ENCODE measurements at regions not wholly inside any gene's neighbourhood (a gene's known extent, or its start where the extent isn't known, plus 50 kb on each side); places are given as distances from the start of the nearest gene placed in this dataset.

- DNase-seq (ENCODE audit: low spot score) = no peak
Observed at GRCh38 chr9:135220601-135221575, 133.4 kb downstream of the OLFM1 start.

DNA sequence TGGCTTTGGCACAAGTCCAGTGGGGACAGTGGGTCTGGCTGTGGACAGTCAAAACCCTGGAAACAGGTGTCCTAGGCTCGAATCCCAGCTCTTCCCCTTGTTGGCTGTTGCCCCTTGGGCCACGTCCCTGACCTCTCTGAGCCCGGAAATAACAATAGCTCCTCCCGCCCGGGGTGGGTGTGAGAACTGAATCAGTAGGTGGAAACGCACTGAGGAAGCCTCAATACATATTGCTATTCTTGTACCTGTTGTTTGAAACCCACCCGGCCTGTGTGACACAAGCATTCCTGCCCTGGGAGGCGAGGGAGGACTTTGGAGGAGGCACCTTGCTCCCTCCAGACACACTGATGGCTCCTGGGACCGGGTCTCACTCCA lies 134.1 kb downstream of the OLFM1 start:
- DNase-seq (ENCODE audit: low spot score) = no peak

- DNase-seq (ENCODE audit: low spot score) = no peak
Observed at GRCh38 chr9:135221951-135222631, 134.6 kb downstream of the OLFM1 start.

DNA sequence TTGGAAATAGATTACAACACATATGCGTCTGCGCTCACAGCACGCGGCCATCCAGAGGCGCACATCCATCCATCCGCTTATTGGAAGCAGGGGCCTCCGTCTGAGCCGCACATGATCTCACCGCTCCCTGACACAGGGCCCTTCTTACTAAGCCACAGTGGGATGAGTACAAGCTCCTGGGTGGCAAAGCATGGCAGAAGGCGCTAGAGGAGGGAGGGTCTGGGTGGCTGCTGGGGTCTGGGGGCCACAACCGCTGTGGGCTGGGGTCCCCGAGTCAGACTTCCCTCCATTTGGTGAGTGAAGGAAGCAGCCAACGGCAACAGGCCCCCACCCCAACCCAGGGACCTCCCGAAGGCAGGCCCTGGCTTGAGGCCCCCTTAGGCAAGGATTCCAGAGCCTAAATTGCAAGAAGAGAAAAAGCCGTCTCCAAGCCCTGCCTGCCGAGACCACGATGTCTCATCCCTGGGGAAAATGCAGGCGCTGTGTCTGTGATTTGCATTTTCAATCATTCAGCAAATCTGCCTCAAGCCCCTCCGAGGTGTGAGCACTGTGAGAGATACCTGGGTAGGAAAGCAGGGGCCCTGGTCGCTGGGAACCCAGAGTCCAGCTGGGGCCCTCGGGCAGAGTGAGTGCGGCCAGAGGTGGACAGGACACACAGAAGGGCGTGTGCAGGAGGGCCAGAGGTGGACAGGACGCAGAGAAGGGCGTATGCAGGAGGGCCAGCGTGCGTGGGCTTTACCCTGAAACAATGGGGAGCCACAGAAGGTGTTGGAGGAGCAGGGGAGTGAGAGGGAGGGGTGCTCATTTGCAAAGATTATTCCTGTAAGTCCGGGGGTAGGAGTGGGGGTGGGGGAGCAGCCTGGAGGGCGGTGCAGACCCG lies 135.7 kb downstream of the OLFM1 start:
- no peak for DNase-seq (ENCODE audit: low spot score)

GRCh38 chr9:135223831-135224230 lies 136.4 kb downstream of the OLFM1 start:
- DNase-seq (ENCODE audit: low spot score) = no peak

- no peak for DNase-seq (ENCODE audit: low spot score)
Observed at GRCh38 chr9:135224286-135224877, 136.9 kb downstream of the OLFM1 start.

- no peak for DNase-seq (ENCODE audit: low spot score)
Observed at GRCh38 chr9:135224921-135225541, 137.6 kb downstream of the OLFM1 start.

DNA sequence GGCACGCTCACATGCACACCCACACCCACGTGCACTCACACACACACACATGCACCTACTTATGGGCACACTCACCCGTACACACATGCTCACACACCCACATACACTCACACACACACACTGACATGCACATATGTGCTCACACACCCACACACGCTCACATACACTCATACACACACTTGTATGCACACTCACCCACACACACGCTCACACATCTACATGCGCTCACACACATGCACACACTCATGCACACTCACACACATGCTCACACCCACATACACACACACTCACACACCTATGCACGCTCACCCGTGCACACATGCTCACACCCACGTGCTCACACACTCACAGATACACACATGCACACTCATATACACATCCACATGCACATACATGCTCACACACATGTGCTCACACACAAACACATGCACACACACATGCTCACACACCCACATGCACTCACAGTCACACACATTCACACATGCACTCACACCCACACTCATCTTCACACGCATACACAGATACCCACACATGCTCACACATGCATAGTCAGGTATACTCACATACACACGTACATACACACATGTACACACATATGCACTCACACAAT lies 138.3 kb downstream of the OLFM1 start:
- DNase-seq (ENCODE audit: low spot score) = no peak

GRCh38 chr9:135226369-135227050 lies 139.0 kb downstream of the OLFM1 start:
- no peak for DNase-seq (ENCODE audit: low spot score)

- no peak for DNase-seq (ENCODE audit: low spot score)
Observed at GRCh38 chr9:135227641-135228251, 140.3 kb downstream of the OLFM1 start.

GRCh38 chr9:135228345-135228982 lies 141.0 kb downstream of the OLFM1 start:
- no peak for DNase-seq (ENCODE audit: low spot score)

DNA sequence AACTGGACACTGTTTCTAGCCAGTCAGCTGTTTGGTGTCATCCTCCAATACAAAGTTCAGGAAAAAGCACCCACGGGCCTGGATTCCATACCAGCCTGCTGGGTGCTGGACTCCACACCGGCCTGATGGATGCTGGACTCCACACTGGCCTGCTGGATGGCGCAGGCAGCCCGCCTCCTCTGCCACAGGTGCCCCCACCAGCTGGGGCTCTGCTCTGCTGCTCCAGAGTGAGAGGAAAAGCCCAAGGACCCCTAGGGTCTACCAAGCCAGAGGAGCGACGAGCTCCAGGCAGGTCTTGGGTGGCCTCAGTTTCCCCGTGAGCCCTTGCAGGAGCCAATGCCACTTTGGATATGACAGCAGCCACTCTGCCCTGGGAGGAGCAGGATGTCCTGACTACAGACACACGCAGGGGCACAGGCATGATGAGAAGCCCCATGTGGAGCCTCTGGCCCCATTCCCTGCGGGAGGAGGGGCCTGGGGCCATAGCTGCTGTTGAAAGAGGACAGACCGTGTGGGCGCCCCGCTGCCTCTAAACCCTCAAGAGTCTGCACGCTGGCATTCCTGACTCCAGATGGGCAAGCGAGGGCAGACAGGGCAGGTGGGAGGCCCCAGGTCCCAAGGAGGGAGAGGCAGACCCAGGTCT lies 141.6 kb downstream of the OLFM1 start:
- DNase-seq (ENCODE audit: low spot score) = no peak

GRCh38 chr9:135229701-135230385 lies 142.4 kb downstream of the OLFM1 start:
- no peak for DNase-seq (ENCODE audit: low spot score)

- no peak for DNase-seq (ENCODE audit: low spot score)
Observed at GRCh38 chr9:135230386-135230765, 142.9 kb downstream of the OLFM1 start.

GRCh38 chr9:135230817-135231520 lies 143.5 kb downstream of the OLFM1 start:
- no peak for DNase-seq (ENCODE audit: low spot score)

DNA sequence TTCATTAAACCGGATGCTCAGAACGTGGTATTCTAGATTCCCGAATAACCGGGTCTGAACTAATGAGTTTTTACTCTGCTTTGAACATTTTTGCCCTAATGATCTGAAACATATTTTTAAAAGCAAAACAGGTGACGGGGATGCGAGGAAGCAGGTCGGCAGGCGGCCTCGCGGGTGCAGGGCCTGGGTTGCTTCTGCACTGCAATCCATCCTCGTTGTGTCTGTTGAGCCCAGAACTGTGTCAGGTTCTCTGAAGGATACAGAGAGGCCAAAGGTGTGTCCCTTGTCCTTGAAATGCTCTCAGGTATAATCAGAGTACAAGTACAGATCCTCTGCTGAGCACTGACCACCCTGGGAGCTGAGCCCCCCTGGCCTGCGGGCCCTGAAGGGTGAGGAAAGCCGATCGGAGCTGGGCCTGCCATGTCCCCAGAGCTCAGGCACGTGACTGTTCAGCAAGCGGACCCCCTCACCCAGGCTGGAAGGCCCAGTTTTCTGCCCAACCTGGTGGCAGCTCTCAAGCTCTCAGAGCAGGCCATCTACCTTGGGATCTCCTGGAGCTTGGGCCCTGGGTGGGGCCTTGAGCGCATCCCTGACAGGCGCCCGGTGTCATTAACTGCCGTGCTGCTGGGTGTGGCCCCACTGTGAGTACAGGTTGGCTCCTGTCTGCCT lies 151.8 kb downstream of the OLFM1 start:
- DNase-seq (ENCODE audit: low spot score) = no peak

- no peak for DNase-seq (ENCODE audit: low spot score)
Observed at GRCh38 chr9:135239769-135240141, 152.3 kb downstream of the OLFM1 start.

All from NAMALWA (cell line).